Chondrocyte (in vitro differentiated cells): ENCODE measurements at regions not wholly inside any gene's neighbourhood (a gene's known extent, or its start where the extent isn't known, plus 50 kb on each side); places are given as distances from the start of the nearest gene placed in this dataset.

Experiments
- DNase-seq: peaks from one replicate; pipeline ENCODE4 v3.0.0; 2021; ENCODE audit warnings: mixed read lengths, low spot score
- H3K27ac Mint-ChIP-seq: one replicate; pipeline ENCODE4 v1.8.0; 2021; ENCODE audit warnings: mild to moderate bottlenecking, moderate library complexity, mixed read lengths; ENCODE audit not compliant: unreplicated experiment
- H3K27me3 Mint-ChIP-seq: 2 replicates; pipeline ENCODE4 v1.8.0; 2021; ENCODE audit warnings: low read depth, mixed read lengths
- H3K36me3 Mint-ChIP-seq: 2 replicates; pipeline ENCODE4 v1.8.0; 2021; ENCODE audit warnings: low read depth, mixed read lengths
- H3K4me1 Mint-ChIP-seq: 2 replicates; pipeline ENCODE4 v1.8.0; 2021; ENCODE audit warnings: low read depth, mild to moderate bottlenecking, mixed read lengths
- H3K4me3 Mint-ChIP-seq: one replicate; pipeline ENCODE4 v1.8.0; 2021; ENCODE audit warnings: mild to moderate bottlenecking, moderate library complexity, mixed read lengths; ENCODE audit not compliant: unreplicated experiment
- H3K9me3 Mint-ChIP-seq: 2 replicates; pipeline ENCODE4 v1.8.0; 2021; ENCODE audit warnings: low read depth, mixed read lengths
- CTCF ChIP-seq: fragments of 200-600 bp; sonication (generic); IDR thresholded peaks from 2 replicates; pipeline ENCODE4 v1.5.0; 2021; ENCODE audit warnings: antibody characterized with exemption, mild to moderate bottlenecking, moderate library complexity

GRCh38 chr1:67607286-67607685 is 77.7 kb upstream of the GADD45A start:
- TF ChIP-seq CTCF = no peak
- H3K27ac Mint-ChIP-seq = no peak overlapping the region
- no peaks in the 10 kb centered on the region for H3K9me3 Mint-ChIP-seq
- no peak for DNase-seq
- H3K36me3 Mint-ChIP-seq = no peaks in the 10 kb centered on the region
- H3K27me3 Mint-ChIP-seq = no peaks in the 10 kb centered on the region
- H3K4me3 Mint-ChIP-seq = no peak overlapping the region
- H3K4me1 Mint-ChIP-seq = no peaks in the 10 kb centered on the region

- no peaks in the 10 kb centered on the region for H3K4me1 Mint-ChIP-seq
These were observed 77.3 kb upstream of the GADD45A start for GRCh38 chr1:67607699-67608098.

GRCh38 chr1:67608661-67609576 is 76.1 kb upstream of the GADD45A start:
- no peak overlapping the region for H3K27ac Mint-ChIP-seq
- H3K4me3 Mint-ChIP-seq = no peak overlapping the region
- H3K36me3 Mint-ChIP-seq = no peaks in the 10 kb centered on the region
- DNase-seq = no peak
- no peaks in the 10 kb centered on the region for H3K27me3 Mint-ChIP-seq
- H3K4me1 Mint-ChIP-seq = no peaks in the 10 kb centered on the region
- TF ChIP-seq CTCF = no peak
- H3K9me3 Mint-ChIP-seq = no peaks in the 10 kb centered on the region

More at GRCh38 chr1:67607699-67608098, 77.3 kb upstream of the GADD45A start:
- Mint-ChIP-seq H3K27me3 (no peaks in the 10 kb centered on the region), H3K4me3 (no peak overlapping the region), H3K36me3 (no peaks in the 10 kb centered on the region), H3K27ac (no peak overlapping the region), H3K9me3 (no peaks in the 10 kb centered on the region)
- DNase-seq = no peak
- no peak for TF ChIP-seq CTCF

- H3K4me1 Mint-ChIP-seq = no peaks in the 10 kb centered on the region
- H3K4me3 Mint-ChIP-seq = no peak overlapping the region
- no peaks in the 10 kb centered on the region for H3K27me3 Mint-ChIP-seq
- TF ChIP-seq CTCF = no peak
- no peak overlapping the region for H3K27ac Mint-ChIP-seq
- no peaks in the 10 kb centered on the region for H3K36me3 Mint-ChIP-seq
- H3K9me3 Mint-ChIP-seq = peaks cover 3% of the 10 kb centered on the region
- DNase-seq = no peak
These were observed 75.2 kb upstream of the GADD45A start for GRCh38 chr1:67609577-67610341.

- H3K27me3 Mint-ChIP-seq = no peaks in the 10 kb centered on the region
- no peaks in the 10 kb centered on the region for H3K4me1 Mint-ChIP-seq
- no peak for DNase-seq
- H3K4me3 Mint-ChIP-seq = no peak overlapping the region
- no peak overlapping the region for H3K27ac Mint-ChIP-seq
- no peaks in the 10 kb centered on the region for H3K36me3 Mint-ChIP-seq
- TF ChIP-seq CTCF = no peak
- peaks cover 6% of the 10 kb centered on the region for H3K9me3 Mint-ChIP-seq
These were observed 74.6 kb upstream of the GADD45A start for GRCh38 chr1:67610450-67610849.
